NCI-H2227 (cell line): ENCODE measurements at regions not wholly inside any gene's neighbourhood (a gene's known extent, or its start where the extent isn't known, plus 50 kb on each side); places are given as distances from the start of the nearest gene placed in this dataset.

Experiments used
- DNase-seq: peaks from one replicate; lab custom pipeline; 2025; ENCODE audit not compliant: unreplicated experiment; lab: John Stamatoyannopoulos, UW

DNA sequence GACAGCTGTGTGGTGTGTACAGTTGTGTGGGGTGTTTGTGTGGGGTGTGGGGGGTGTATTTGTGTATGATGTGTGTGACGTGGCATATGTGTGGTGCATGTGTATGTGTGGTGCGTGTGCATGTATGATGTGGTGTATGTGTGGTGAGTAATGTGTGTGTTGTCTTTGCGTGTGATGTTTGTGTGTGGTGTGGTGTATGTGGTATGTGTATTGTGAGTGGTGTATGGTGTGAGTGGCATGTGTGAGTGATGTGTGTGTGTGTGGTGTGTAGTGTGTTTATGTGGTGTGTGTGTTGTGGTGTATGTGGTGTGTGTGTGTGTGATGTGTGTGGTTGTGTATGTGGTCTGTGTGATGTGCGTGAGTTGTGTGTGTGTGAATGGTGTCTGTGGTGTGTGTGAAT, 191.1 kb downstream of the MELK start:
- DNase-seq: no peak

DNA sequence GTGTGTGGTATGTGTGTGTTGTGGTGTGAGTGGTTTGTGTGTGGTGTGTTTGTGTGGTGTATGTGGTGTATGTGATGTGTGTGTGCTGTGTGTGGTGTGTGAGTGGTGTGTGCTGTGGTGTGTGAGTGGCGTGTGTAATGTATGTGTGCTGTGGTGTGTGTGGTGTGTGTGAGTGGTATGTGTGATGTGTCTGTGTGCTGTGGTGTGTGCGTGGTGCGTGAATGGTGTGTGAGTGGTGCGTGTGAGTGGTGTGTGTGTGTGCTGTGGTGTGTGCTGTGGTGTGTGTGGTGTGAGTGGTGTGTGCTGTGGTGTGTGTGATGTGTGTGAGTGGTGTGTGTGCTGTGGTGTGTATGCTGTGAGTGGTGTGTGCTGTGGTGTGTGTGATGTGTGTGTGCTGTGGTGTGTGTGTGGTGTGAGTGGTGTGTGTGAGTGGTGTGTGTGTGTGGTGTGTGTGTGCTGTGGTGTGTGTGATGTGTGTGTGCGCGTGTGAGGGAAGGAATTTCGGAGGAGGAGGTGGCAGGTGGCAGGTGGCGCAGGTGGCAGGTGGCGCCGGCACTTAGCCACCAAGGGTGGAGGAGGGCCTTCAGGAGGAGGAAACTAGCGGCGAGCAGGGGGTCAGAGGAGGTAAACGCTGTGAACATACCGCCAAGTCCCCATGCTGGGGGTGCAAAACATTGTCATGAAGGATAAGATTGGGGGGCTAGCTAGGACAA, 191.8 kb downstream of the MELK start:
- DNase-seq: peak; percentile 36

DNA sequence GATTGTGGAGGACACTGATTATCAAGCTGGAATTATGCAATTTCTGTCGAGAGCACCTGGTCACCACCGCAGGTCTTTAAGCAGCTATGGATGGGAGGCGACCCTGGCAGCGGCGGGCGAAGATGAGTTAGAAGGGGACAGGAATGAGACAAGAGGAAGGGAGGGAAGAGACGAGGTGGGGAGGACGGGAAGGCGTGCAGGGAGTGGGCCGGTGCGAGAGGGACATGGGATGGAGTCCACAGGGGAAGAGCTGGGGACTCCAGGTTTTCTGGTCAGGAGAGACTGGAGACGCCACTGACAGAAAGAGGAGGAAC, 192.3 kb downstream of the MELK start:
- no peak for DNase-seq

DNA sequence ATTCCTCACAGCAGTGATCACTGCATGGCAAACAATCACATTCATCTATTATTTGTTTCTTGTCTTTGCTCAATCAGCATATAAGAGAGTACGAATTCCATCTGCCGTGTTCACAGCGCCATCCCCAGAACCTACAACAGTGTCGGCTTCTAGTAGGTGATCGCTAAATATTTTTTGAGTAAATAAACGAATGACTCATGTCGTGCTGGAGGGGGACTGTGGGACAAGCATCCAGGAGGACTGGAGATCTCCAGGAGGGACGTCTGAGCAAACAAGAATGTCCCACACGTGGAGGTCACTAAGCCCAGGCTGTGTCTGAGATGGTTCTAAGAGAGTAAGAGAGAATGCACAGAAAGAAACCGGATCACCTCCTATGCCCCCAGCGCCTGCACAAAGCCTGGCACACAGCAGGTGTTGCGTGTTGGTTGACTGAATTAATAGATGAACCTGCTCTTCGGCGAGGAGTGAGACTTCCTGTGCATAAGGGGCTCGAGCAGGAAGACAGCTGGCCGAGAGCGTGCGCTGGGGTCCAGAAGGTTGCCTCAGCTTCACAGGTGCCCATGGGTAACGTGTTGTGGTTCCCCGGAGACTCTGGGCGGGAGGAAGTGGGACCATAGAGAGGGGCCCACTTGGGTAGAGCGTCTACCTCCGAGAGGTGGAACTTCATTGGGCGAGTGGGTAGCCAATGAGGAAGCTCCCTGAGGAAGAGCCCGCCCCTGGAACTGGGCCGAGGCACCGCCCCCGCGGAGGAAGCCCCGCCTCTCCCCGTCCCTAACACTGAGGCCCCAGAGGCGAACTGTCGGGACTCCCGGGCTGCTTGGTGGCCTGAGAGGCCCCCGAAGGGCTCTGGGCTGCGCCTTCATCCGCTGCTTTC, 193.0 kb downstream of the MELK start:
- peak; percentile 95 for DNase-seq

DNA sequence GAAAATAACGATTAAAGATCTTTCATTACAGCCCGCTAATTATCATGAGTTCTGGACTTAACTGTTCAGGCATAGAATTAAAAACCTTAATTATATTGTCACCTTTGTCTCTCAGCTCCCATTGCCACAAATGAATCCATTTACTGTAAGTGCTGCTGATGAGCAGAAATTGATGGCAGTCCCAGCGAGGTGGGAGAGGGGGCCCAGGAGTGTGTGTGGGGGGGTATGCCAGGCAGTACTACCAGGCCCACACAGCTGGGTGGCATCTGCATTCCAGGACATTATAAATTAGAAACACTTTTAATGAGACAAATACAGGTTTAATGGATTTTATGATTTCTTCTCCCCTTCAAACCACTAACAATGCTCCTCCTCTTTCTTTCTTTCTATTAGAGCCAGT, 196.0 kb downstream of the MELK start:
- no peak for DNase-seq

DNA sequence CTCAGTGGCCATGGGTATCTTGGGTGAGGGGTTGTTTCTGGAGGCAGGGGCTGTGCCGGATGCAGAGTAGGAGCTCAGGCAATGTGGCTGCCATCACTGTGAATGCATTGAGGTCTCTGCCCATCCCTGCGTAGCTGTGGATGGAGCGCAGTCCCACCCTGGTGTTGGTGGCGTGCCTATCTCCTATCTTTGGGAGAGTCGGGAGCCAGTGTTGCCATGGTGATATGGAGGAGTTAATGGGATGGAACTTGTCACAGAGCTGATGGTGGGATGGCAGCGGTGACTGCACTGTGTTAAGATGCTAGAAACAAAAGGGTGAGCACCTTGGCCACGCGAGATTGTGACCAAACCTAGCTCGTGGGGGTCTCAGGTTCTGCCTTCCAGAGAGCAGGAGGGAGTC, 197.3 kb downstream of the MELK start:
- no peak for DNase-seq

DNA sequence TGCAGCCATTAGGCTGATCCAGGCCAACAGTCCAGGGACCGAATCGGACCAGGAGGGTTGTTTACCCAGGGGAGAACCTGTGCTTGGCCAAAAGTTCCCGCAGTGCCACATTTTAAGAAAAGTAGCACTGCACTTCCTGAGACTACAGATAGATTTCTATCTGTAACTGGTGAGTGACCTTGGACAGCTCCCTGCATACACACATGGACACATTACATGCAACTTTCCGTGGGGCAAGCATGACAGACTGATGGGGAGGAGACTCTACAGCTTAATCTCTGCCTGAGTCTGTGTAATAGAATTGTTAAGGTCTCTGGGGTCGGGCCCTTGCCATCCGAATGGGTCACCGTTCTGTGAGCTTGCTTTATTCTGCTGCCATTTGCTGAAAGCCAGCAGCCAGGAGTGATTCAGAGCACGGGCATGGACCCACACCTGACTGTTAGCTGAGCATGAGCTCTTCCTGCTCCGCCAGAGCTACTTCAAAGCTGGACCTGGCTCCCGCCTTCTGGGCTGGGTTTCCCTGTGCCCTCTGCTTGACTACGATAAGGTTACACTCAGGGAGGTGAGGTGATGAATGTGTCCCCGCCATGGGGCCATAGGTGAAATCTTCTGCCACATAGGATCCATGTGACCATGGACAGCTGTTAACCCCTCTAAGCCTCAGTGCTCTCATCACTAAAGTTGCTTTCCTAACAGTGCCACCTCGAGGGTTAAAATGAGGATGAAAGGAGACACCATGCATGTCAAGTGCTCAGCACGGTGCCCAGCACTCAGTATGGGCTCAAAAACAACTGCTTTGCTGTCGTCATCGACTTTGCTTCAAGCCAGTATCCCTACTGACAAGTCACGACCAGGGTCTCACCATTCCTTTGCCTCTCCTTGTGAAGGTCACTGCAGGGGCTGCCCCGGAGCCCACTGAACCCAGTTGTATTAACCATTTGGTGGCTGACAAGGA, 200.0 kb downstream of the MELK start:
- DNase-seq: no peak

DNA sequence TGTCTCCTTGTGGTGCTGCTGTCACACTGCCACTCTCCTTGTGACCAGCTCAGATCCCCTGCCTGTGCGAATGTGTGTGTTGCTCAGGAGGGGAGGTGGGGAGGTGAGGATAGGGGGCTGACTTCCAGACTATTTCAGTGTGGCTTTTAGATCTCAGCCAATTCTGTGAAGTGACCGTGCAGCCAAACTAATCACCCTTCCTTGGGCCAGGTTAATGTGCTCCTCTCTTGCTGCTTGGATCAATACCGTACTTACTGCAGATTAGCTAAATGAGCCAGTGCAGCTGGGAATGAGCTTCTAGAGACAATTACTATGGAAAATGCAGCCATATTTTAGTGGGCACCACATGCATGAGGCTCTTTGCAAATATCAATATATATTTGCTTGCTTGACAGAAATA, 206.0 kb downstream of the MELK start:
- DNase-seq: no peak

DNA sequence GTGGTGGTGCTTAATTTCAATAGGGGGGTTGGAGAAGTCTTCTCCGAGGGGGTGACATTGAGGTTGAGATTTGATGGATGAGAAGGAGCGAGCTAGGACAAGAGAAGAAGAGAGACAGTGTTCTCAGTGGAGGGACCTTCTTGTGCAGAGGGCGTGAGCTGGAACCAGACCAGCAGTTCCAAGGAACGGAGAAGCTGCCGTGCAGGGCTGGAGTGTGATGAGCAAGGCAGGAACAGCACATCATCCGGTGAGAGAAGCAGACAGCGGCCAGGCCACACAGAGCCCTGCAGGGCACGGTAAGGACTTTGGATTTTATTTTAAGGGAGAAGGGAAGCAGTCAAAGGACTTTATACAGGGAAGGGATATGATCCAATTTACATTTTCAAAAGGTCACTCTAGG, 206.9 kb downstream of the MELK start:
- no peak for DNase-seq

DNA sequence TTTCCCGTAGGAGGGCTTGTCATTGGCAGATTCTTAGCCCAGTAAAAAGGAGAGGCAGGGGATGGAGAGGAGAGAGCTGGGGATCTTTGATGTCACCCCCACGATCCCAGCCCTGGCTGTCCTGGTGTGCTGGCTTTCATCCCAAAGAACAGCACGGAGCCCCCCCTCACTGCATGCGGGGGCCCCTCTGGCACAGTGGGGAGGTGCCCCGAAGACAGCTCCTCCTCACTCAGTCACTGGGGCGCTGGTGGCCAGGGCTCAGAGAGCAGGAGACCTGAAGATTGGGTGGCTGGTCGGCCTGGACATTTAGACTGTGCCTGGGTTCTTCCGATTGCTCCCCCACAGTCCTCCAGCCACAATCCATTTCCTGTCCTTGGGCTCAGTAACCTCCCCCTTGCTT, 207.5 kb downstream of the MELK start:
- DNase-seq: no peak

DNA sequence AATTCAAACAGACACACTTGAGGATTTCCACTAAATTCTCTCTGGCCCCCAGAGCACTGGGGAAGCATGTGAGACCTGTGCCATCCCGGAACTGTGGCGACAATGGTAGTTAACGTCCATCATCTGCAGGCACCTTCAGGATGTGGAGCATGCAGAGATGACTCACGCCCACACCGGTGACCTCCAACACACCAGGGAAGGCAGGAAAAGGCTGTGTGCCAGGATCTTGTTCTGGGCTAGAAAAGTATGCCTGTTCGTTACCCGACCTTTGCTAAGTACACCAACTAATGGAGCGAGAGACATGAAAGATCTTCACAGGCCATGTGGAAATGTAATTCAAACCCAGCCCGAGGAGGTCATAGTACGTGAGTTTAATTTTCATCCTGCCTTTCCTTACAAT, 208.8 kb downstream of the MELK start:
- DNase-seq: no peak
